GM19372 (cell line): ENCODE measurements at regions not wholly inside any gene's neighbourhood (a gene's known extent, or its start where the extent isn't known, plus 50 kb on each side); places are given as distances from the start of the nearest gene placed in this dataset.

ENCODE experiments used
- ATAC-seq: cut with Tn5 transposase; IDR thresholded peaks from one replicate; pipeline ENCODE4 v1.9.1; 2021; ENCODE audit warnings: mild to moderate bottlenecking, low read depth, moderate library complexity; ENCODE audit not compliant: unreplicated experiment

DNA sequence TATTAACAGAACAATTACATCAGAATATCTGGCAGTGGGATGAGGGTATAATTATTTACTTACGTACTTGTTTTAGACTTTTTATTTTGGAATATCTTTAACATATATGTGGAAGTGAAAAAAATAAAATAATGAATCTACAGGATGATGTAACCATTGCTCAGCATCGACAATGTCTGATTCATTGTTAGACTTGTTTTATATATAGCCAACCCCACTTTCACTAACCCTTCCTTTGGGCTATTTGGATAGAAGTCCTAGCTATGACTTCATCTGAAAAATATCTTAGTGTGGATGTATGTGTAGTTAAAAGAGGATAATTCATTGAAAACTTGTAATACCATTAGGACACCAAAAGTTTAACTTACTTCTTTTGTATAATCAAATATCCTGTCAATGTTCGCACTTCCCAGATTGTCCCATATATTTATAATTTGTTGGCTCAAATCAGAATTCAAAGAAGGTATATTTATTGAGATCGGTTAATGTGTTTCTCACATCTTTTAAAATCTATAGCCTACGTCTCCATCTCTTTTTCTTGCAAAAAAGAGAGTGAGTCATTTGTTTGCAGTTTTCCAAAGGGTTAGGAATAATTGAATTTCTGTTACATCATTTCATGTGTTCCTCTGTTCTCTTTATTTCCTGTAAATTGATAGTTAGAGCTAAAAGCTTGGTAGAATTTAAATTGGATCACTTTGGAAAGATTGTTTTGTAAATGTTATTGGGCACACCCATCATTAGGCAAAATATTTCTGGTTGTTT is 506.1 kb upstream of the FAM98A start:
- ATAC-seq: no peak

DNA sequence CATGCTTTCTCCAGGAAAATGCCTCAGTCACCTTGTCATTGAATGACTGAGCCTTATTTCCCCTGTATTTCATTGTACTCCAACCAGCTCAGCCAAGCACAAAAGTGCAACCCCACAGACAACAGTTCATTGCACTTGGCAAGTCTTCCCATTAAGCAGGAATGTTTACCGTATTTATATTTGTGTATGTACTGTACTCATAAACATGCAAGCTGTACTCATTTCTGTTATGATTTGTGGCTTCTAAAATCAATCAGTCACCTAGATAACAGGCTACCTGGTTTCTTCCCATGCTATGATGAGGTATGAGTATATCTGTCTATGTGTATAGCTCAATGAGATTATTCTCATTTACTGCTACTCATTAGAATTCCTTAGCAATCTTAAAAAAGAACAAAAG is 505.5 kb upstream of the FAM98A start:
- ATAC-seq: no peak

DNA sequence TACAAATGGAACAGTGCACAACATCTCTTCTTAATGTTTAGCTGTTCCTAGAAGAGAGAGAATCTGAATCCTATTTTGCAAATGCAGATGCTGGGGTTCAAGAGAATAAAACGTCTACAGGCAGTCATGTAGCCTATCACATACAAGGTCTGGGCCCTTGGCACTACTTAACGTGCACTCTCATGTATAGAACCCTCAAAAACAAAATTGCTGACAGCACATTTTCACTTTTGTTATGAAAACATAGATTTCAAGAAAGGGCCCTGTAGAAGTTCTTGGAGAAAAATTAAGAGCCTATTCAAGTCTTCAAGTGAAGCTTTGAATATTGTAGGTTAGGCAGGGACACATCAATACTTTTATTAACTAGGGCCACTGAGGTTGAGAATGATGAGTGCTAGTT is 504.3 kb upstream of the FAM98A start:
- no peak for ATAC-seq

DNA sequence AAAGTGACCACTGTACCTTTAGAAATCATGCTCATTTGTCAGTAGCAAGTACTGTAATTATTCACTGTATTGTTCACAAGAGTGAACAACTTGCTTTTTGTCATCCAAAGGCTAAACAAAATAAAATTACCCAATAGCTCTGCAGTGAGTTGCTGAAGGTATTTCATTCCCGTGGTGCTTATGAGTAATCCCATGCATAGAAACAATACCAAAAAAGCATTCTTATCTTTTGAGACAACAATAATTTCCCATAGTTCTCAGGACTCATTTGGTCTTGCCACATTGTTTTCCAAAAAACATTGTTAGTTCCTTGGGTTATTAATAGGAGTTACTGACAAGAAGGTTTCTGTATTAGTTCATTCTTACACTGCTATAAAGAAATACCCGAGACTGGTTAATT is 503.2 kb upstream of the FAM98A start:
- no peak for ATAC-seq

DNA sequence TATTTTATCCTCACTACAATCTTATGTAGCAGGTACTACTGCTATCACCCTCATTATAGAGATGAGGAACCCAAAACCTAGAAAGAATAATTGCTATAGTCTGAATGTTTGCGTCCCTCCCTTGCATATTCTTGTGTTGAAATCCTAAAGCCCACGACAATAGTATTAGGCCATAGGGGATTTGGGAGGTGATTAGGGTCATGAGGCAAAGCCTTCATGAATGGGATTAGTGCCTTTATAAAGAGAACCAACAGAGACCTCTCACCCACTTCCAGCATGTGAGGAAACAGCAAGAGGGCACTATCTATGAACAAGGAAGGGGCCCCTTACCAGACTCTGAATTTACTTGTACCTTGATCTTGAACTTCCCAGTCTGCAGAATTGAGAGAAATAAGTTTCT is 500.3 kb upstream of the FAM98A start:
- no peak for ATAC-seq

DNA sequence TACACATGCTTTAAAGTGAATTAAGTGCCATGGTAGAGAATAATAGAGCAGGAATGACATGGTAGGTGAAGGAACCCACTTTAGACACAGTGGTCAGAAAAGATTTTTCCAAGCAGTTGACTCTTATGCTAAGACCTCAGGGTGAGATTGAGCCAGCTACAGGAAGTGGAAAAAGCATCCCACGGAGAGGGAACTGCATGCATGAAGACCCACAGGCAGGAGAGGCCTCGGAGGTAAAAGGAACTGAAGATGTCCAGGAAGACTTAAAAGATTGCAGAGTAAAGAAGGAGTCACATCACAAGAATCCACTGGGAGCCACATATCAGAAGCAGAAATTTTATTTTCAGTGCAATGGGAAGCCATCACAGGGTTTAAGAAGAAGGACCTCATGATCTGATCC is 499.2 kb upstream of the FAM98A start:
- ATAC-seq: no peak

DNA sequence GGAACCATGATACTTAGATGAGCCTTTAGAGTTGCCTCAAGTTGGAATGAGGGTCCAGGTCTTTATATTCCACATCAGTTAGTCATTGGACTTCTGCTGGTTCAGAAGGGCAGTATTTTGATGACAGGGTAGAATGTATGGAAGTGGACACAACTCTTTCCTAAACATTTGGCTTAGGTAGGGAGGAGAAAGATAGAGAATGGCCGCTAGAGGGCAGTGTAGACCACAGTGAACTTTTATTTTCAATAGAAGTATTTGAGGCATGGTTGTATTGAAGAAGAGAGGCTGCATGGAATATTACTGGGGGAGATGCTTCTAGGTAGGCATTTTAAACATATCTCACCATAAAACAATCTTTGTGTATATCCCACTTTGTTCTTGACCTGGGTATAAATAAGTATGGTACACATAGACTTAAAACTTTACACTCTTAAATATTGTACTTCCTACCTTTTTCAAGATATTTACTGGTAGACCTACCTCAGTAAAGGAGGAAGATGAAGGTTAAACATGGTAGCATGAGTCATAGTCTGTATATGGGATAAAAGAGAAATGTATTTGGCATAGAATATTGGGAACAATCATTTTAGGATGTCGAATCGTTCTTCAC is 497.6 kb upstream of the FAM98A start:
- ATAC-seq: peak; percentile 70

DNA sequence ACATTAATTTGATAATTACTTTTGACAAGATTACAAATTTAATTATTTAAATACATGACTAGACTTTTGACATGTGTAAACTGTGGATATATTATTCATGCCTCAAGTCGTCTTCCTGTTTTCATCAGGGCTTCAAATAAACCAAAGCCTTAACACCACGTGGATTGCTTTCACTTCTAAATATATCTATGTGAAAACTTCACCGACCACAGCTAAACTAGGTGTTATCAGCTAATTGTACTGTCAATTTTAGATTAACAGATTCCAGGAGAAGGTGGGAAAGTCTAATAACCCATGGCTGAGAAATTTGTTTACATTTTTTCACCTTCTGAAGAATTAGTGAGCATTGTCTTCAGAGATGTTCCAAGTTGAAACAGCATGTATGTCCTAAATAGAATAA is 494.7 kb upstream of the FAM98A start:
- ATAC-seq: no peak

DNA sequence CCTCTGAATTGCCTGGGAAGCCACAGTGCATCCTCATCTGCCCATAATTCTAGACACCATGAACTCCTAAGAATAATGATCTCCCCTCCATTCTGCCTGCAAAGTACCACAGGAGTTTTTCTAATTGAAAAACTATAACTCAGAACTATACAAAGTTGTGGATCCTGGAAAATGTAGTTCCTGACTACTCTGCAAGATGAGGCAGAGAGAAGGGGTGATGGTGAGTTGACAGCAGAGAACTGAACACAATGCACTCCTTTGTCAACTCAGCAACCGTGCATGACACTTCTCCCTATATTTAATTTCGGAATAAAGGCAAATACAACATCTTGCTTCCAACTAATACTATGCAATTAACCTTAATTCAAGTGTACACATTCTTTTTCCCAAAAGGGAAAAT is 471.1 kb upstream of the FAM98A start:
- ATAC-seq: no peak

DNA sequence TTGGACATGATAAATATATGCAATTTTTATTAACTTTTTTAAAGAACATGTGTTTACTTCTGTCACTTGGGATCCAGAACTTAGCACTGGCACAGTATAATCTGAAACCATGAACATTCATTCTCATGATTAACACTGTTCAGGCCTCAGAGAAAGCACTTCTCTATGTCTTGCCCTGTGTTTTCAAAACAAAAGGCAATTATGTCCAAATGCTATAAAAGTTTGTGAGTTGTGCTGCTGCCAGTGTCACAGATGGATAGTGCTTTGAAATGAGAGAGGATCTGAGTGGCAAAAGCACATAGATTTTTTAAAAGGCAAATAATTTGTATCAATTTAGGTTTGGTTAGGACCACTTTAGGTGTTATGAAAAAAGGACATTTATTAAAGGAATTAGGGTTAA is 470.5 kb upstream of the FAM98A start:
- ATAC-seq: no peak

DNA sequence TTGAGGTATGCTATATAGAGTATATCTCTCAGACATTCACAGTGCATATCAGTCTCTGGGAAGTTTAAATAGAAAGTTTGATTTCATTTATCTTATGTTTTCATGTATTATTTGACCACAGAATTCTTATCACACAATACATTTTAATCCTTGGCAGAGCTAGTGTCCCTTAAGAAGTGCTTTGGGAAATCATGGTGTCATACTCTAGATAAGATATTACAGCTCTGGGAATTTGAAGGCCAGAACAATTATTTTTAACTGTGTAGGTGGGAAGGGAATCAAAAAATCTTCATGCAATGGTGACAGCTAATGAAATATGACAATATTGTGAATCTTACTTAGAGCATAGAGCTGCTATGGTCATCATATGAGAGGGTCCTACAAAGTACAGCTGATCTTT is 451.3 kb upstream of the FAM98A start:
- ATAC-seq: no peak

DNA sequence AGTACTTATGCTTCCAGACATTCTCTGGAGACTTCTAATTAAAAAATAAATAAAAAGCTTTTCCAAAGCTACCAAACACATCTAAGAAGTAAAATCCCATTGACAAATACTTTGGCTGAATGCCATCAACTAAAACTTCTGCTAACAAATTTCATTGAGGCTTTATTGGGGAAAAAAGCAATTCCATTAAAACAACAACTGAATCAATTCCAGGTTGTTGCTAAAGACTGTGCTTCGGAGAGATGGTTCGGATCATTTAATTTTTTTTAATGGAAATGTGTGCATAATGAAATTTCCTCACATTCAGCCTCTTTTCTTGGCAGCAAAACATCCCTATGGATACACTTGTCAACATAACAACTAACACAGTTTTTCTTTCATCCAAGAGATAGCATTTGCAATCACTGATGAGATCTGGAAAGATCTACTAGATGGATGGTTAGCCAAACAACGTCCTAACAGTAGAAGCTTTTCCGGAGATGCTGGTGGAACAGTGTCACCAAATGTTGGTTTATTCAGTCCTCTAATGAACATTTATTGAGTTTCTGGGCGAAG is 446.1 kb upstream of the FAM98A start:
- no peak for ATAC-seq

DNA sequence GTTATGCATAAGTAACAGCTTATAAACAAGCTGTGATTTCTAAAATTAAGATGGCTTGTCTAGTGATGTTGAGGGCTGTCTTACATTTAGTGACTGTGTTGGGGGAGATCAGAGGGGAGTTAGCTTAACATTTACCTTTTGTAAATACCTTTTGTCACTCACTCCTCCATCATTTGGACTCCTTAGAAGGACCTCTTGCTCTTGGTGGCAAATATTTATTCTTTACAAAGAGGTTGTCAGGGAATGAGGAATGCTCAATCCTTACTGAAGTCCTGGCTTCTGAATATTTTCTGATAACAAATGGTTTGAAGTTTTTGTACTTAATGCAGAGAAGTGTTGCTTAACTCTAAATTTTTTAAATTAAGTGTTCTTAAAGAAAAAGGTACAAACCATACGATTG is 438.8 kb upstream of the FAM98A start:
- no peak for ATAC-seq

DNA sequence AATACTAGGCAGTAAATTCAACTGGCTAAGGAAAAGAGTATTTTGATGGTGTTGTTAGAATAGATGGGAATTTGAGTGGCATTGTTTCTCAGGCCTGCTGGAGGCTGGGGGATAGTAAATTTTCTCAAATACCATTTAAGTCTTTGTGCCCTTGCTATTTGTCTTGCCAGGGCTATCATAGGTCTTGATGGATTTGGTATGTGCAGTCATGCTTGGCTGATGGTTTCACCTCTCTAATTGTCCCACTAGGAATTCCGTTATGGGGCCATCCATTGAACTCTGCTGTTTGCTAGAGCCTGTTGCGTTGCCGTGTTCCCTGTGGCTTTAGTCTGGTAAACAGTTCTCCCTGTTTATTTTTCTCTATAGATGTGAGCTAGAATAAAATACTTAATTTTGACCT is 438.1 kb upstream of the FAM98A start:
- ATAC-seq: no peak

DNA sequence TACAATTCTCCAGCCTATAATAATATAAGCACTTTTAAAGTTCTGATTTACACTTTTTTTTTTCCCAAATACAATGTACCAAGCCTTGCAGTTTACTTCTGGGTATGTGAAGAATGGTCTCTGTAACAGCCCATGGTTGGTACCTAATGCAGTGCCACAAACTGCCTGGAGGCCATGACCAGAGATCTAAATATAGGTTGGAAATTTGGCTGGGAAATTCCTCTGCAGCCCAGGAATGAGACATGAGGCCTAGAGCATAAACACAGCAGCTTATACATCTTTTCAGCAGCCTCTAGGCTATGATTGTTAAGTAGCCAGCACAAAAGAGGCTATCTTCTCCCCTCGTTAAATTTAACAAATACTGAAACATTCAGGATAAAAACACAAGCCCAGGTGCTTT is 432.0 kb upstream of the FAM98A start:
- ATAC-seq: no peak

DNA sequence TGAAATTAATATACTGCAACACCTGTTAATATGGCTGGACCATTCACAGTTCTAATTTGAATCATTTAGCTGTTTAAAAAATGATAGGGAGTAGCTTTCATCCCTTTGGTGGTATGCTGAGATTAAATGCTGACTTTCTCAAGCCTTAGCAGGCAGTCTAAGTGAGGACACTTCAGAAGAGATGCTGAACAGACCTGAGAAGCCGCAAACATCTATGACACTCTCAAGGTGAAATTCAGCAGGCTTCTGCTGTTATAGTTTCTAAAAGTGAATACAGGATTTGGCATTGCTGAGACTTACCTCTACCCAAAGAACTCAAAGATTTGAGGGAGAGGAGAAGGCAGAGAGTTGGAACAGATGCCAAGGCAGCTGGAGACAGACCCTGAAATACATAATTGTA is 431.2 kb upstream of the FAM98A start:
- ATAC-seq: no peak

DNA sequence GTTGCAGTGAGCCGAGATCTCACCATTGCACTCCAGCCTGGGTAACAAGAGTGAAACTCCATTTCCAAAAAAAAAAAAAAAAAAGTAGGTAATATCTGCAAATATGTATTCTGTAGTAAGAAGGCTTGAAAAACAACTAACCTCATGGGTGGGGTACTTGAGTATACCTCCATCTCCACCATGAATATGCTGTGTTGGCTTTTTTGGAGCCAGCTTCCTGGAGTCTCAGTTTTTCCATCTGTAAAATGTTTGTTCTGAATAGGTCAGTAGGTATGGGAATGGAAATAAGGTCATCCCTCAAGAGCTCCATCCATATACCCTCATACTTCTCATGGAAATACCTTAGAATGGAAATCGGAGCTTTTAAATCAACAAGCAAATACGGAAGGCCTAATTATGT is 430.0 kb upstream of the FAM98A start:
- ATAC-seq: no peak

DNA sequence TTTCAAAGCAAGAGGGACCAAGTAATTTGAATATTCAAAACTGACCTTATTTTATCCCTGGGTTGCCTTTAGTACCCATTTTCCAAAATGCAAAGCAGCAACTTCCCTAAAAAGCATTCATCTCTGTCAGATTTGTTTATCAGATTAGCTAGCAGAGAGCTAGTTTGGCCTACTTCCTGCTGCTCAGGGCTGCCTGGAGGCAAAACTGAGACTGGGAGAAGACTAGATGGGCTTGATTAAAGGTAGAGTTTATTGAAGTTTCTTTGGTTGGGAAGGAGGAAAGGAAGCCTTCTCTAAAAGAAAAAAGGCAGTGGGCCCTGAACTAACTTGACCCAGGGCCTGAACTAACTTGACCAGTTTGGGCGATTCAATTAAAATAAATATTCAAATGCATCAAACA is 426.1 kb upstream of the FAM98A start:
- ATAC-seq: no peak

DNA sequence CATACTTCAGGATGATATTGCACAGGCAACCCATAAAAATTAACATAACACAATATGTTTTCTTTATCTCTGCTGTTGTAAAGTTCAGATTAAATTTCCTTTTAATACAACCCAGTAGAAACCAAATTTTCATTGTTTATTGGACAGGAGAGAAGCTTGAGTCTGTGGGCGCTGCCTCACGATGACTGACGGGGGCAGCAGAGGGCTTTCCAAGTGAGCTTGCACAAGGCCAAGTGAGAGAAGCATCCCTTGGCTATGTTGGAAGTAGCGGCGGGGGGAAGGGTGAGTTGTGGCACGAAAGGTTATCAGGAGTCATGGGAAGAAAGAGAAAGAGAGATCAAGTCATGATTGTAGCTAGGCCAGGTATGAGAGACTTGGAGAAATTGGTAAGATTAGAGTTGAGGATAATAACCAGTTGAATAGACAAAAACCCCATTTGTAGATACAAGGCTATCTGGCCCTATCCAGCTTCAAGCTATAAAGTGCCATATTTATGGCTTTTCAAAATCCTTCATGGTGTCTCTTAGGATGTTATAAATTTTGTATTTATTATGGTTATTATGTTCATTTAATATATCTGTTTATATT is 413.7 kb upstream of the FAM98A start:
- no peak for ATAC-seq

DNA sequence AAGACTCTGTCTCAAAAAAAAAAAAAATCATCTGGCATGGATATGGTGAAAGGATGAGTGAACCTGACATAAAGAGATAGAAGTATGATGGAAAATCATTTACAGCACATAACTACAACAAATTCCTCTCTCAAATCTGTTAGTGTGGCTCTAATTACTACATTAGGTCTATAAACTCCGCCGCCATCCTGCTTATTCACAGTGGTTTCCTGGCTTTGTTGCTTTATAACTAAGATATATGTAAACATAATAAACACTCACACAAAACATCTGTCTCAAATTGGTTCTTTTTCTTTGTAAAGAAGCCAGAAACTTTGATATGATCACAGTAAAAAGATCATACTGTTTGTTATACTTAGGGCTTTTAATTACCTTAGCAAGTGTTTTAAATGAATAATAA is 412.6 kb upstream of the FAM98A start:
- no peak for ATAC-seq

DNA sequence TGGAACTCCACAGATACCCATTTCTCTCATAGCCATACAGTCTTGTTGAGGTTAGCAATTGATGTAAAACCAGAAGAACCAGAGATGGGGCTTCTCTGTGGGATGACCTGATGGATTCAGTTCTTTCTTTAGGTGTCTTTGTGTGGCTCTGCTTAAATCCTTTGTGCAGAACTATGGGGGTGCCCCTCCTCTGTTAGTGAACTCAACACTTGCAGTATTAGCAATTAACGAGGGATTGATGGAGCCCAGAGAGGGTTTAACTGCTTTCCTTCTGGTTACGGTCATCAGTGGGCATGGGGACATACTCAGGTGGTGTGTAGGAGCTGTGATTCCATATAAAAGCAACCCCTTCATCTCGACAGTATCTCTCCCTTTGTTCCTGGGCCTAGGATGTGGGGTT is 406.8 kb upstream of the FAM98A start:
- no peak for ATAC-seq

DNA sequence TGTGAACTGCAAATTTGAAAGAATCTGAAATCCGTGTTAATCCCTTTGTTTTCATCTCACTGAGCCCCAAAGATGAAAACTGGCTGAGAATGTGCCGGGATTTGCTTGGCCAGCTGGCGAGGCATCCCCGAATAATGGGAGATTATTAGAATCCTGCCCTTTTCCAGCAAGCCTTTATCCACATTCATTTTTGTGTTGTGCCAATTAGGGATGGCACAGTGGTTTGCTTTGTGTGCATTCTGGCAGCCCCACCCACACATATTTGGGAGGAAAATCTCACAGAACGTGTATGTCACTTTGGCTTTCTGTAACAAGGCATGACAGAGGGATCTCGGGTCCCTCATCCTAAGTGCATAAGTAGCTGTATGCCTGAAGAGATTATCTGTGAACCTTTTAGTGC is 405.8 kb upstream of the FAM98A start:
- no peak for ATAC-seq
